Activated T-cell treated with anti-CD3 and anti-CD28 coated beads for 24 hours (primary cell): ENCODE measurements at regions not wholly inside any gene's neighbourhood (a gene's known extent, or its start where the extent isn't known, plus 50 kb on each side); places are given as distances from the start of the nearest gene placed in this dataset.
"Not testable (repeated sequence)": the region's sequence is repeated elsewhere in the genome, so short reads cannot be mapped to it uniquely, and the experiment has no call there.

Experiments
- DNase-seq: peaks from one replicate; pipeline ENCODE4 v3.0.0-alpha.2; 2020; ENCODE audit warnings: low read depth

- DNase-seq: not testable (repeated sequence)
Observed at GRCh38 chr2:111580616-111581015, 303.4 kb downstream of the ANAPC1 start.

GRCh38 chr2:111582090-111582489, 301.9 kb downstream of the ANAPC1 start:
- DNase-seq: not testable (repeated sequence)

- DNase-seq: not testable (repeated sequence)
Observed at GRCh38 chr2:111583480-111583879, 300.5 kb downstream of the ANAPC1 start.

GRCh38 chr2:111584540-111584939, 299.5 kb downstream of the ANAPC1 start:
- DNase-seq: not testable (repeated sequence)

GRCh38 chr2:111584950-111585349, 299.0 kb downstream of the ANAPC1 start:
- not testable (repeated sequence) for DNase-seq

GRCh38 chr2:111586014-111586413, 298.0 kb downstream of the ANAPC1 start:
- DNase-seq: not testable (repeated sequence)

GRCh38 chr2:111595072-111595471, 288.9 kb downstream of the ANAPC1 start:
- DNase-seq: not testable (repeated sequence)

- DNase-seq: not testable (repeated sequence)
Observed at GRCh38 chr2:111596808-111597705, 286.9 kb downstream of the ANAPC1 start.

- DNase-seq: not testable (repeated sequence)
Observed at GRCh38 chr2:111598944-111599343, 285.0 kb downstream of the ANAPC1 start.

GRCh38 chr2:111602259-111602658, 281.7 kb downstream of the ANAPC1 start:
- DNase-seq: not testable (repeated sequence)

GRCh38 chr2:111605798-111606197, 278.2 kb downstream of the ANAPC1 start:
- not testable (repeated sequence) for DNase-seq

GRCh38 chr2:111606632-111607031, 277.4 kb downstream of the ANAPC1 start:
- not testable (repeated sequence) for DNase-seq

- not testable (repeated sequence) for DNase-seq
Observed at GRCh38 chr2:111609146-111609844, 274.7 kb downstream of the ANAPC1 start.

GRCh38 chr2:111610035-111610434, 274.0 kb downstream of the ANAPC1 start:
- DNase-seq: not testable (repeated sequence)

- DNase-seq: no peak
Observed at GRCh38 chr2:111616651-111617218, 267.3 kb downstream of the ANAPC1 start.

GRCh38 chr2:111617299-111618225, 266.4 kb downstream of the ANAPC1 start:
- DNase-seq: no peak

GRCh38 chr2:111618226-111618977, 265.6 kb downstream of the ANAPC1 start:
- no peak for DNase-seq

- no peak for DNase-seq
Observed at GRCh38 chr2:111618978-111619902, 264.8 kb downstream of the ANAPC1 start.

GRCh38 chr2:111620281-111620680, 263.7 kb downstream of the ANAPC1 start:
- DNase-seq: no peak

GRCh38 chr2:111622859-111623258, 261.1 kb downstream of the ANAPC1 start:
- no peak for DNase-seq
